Tibial nerve (tissue), 4 donors: ENCODE measurements at regions not wholly inside any gene's neighbourhood (a gene's known extent, or its start where the extent isn't known, plus 50 kb on each side); places are given as distances from the start of the nearest gene placed in this dataset.

Source experiments
- DNase-seq, 2 donors: peaks; one replicate each; pipeline ENCODE4 v3.0.0-alpha.2; 2019; ENCODE audit warnings: low spot score in 2 of 2
- H3K27ac ChIP-seq, 4 donors: fragments of 200-600 bp; sonication (generic) in 3 of 4; one replicate each; pipeline ENCODE4 v1.5.1; 2017 to 2019; ENCODE audit warnings: mild to moderate bottlenecking in 1 of 4
- H3K27me3 ChIP-seq, 2 donors: fragments of 200-600 bp; sonication (generic) in 1 of 2; one replicate each; pipeline versions ENCODE4 v1.5.1 to v1.6.0; 2017 to 2019
- H3K36me3 ChIP-seq, 3 donors: fragments of 200-600 bp; sonication (generic); one replicate each; pipeline ENCODE4 v1.5.1; 2018 to 2019
- H3K4me1 ChIP-seq, 4 donors: fragments of 200-600 bp; sonication (generic) in 3 of 4; one replicate each; pipeline ENCODE4 v1.5.1; 2017 to 2019
- H3K4me3 ChIP-seq, 4 donors: fragments of 200-600 bp; sonication (generic) in 3 of 4; one replicate each; pipeline ENCODE4 v1.5.1; 2017 to 2019; ENCODE audit warnings: mild to moderate bottlenecking in 1 of 4, moderate library complexity in 1 of 4
- H3K9me3 ChIP-seq, 4 donors: fragments of 200-600 bp; sonication (generic) in 3 of 4; one replicate each; pipeline ENCODE4 v1.5.1; 2017 to 2019
- EP300 ChIP-seq, 2 donors: sonication (generic); formaldehyde crosslinking; IDR thresholded peaks; one replicate each; pipeline ENCODE4 v1.6.1; 2017; ENCODE audit warnings: antibody characterized with exemption in 2 of 2, mild to moderate bottlenecking in 1 of 2
- POLR2A ChIP-seq, 2 donors: fragments of 450-650 bp; IDR thresholded peaks; one replicate each; pipeline ENCODE4 v1.6.1; 2017; ENCODE audit warnings: antibody characterized with exemption in 2 of 2, mild to moderate bottlenecking in 2 of 2, moderate library complexity in 2 of 2
- WGBS, 2 donors: methylation state at CpG; one replicate each; pipeline ENCODE4 v1.1.5; 2018; 5-methylcytosine and 5-hydroxymethylcytosine counted together
- TF ChIP-seq, protein P1 (sequence below), 5 experiments: fragments of 200-600 bp in 3 of 5; fragments of 450-650 bp in 2 of 5; sonication (generic) in 3 of 5; IDR thresholded peaks; one replicate each; pipeline ENCODE4 v1.5.1; 2016 to 2019; ENCODE audit warnings: antibody characterized with exemption in 5 of 5, mild to moderate bottlenecking in 3 of 5, moderate library complexity in 2 of 5

DNA sequence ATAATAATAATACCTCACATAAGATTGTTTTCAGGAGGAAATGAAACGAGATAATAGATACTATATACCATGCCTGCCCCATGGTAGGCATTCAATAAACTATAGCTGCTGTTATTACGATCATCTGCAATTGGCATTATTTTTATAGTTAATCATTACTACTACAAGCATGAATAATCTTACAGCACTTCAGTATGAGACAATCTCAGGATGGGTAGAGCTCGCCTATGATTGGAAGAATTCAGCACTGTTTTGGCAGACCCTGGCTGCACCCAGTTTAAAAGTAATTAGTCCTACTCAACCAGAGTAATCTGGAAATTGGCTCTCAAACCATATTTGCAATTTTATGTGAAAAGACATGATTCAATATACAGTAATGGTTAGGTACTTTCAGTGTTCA, 105.0 kb upstream of the DPYD start:
- no peak overlapping the region for H3K4me3 ChIP-seq
- DNase-seq = no peak
- no peaks in the 10 kb centered on the region for H3K9me3 ChIP-seq
- no peaks in the 10 kb centered on the region for H3K27me3 ChIP-seq
- H3K4me1 ChIP-seq = no peaks in the 10 kb centered on the region
- WGBS, 2 donors = 79 to 90% methylated on average over 3 of the region's 3 CpGs
- no peak overlapping the region for H3K27ac ChIP-seq
- TF ChIP-seq EP300 (IDR thresholded peaks at IDR 0.05) (no peak), POLR2A (IDR thresholded peaks at IDR 0.05) (no peak)
- TF ChIP-seq, protein P1, sequence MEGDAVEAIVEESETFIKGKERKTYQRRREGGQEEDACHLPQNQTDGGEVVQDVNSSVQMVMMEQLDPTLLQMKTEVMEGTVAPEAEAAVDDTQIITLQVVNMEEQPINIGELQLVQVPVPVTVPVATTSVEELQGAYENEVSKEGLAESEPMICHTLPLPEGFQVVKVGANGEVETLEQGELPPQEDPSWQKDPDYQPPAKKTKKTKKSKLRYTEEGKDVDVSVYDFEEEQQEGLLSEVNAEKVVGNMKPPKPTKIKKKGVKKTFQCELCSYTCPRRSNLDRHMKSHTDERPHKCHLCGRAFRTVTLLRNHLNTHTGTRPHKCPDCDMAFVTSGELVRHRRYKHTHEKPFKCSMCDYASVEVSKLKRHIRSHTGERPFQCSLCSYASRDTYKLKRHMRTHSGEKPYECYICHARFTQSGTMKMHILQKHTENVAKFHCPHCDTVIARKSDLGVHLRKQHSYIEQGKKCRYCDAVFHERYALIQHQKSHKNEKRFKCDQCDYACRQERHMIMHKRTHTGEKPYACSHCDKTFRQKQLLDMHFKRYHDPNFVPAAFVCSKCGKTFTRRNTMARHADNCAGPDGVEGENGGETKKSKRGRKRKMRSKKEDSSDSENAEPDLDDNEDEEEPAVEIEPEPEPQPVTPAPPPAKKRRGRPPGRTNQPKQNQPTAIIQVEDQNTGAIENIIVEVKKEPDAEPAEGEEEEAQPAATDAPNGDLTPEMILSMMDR (IDR thresholded peaks at IDR 0.05) = no peak
- no peaks in the 10 kb centered on the region for H3K36me3 ChIP-seq

DNA sequence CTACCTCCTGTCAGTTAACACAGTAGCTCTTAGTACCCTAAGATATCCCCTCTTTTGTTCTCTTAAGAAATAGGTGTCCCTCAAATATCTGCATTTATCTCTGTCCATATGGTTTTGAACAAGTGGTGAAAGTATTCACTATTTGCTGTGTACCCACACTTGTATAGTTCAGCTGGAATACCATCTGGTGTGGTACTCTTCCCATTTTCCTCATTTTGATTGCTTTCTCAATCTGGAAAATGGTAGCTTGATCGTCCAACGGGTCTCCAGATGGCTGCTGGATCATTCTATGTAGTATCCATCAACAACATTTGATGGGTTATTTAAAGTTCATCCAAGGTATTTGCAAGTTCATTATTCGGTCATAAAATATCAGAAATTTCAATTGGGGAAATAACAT, 100.3 kb upstream of the DPYD start:
- Histone ChIP-seq H3K4me3 (no peak overlapping the region), H3K4me1 (no peaks in the 10 kb centered on the region), H3K27ac (no peak overlapping the region), H3K9me3 (no peaks in the 10 kb centered on the region), H3K27me3 (no peaks in the 10 kb centered on the region), H3K36me3 (no peaks in the 10 kb centered on the region)
- WGBS, 2 donors = 67 to 77% methylated on average over 3 of the region's 3 CpGs
- TF ChIP-seq, protein P1 (IDR thresholded peaks at IDR 0.05) = no peak
- TF ChIP-seq POLR2A (IDR thresholded peaks at IDR 0.05) = no peak
- TF ChIP-seq EP300 (IDR thresholded peaks at IDR 0.05) = no peak
- DNase-seq = no peak

DNA sequence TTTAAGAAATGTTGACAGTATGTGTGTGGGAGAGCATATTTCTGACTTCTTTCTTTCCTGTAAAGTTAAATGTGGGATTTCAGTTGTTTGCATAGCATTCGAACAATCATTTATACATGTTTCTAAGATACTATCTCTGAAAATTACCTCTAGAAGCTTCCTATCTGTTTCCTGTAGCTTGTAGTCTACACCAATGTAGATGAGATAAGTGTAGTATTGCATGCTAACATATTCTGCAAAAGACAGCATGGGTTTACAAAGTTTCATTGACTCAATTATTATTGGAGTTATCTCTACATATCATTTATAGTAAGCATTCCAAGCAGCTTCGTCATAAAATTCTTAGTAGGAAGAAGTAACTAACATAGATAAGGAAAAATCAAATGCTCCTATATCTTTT, 98.9 kb upstream of the DPYD start:
- Histone ChIP-seq H3K27me3 (no peaks in the 10 kb centered on the region), H3K4me3 (no peak overlapping the region), H3K27ac (no peak overlapping the region), H3K36me3 (no peaks in the 10 kb centered on the region), H3K4me1 (no peaks in the 10 kb centered on the region), H3K9me3 (no peaks in the 10 kb centered on the region)
- TF ChIP-seq POLR2A (IDR thresholded peaks at IDR 0.05) (no peak), EP300 (IDR thresholded peaks at IDR 0.05) (no peak)
- TF ChIP-seq, protein P1 (IDR thresholded peaks at IDR 0.05) = no peak
- DNase-seq = no peak
- 77 to 78% methylated on average over 2 of the region's 2 CpGs for WGBS, 2 donors

DNA sequence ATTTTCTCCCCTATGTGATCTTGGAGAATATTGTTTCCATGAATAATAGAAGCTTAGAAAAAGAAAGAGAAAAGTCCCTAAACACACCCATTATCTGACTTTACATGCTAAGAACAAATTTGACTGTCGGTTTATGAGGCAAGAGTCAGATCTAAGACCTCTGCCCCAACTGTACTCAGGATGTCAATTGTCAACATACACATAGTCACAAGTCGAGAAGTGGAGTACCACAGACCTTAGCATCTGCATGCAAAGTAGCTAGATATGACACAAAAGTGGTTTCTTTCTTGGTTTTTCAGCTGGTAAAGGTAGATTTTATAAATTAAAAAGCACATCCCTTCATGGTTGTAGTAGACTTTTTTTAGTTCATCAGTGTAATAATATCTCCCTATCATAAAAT, 97.2 kb upstream of the DPYD start:
- TF ChIP-seq, protein P1 (IDR thresholded peaks at IDR 0.05) = no peak
- TF ChIP-seq EP300 (IDR thresholded peaks at IDR 0.05) = no peak
- Histone ChIP-seq H3K27me3 (no peaks in the 10 kb centered on the region), H3K27ac (no peak overlapping the region), H3K9me3 (no peaks in the 10 kb centered on the region), H3K4me3 (no peak overlapping the region), H3K4me1 (no peaks in the 10 kb centered on the region), H3K36me3 (no peaks in the 10 kb centered on the region)
- no peak for DNase-seq
- WGBS, 2 donors = 71 to 74% methylated on average over 2 of the region's 2 CpGs

DNA sequence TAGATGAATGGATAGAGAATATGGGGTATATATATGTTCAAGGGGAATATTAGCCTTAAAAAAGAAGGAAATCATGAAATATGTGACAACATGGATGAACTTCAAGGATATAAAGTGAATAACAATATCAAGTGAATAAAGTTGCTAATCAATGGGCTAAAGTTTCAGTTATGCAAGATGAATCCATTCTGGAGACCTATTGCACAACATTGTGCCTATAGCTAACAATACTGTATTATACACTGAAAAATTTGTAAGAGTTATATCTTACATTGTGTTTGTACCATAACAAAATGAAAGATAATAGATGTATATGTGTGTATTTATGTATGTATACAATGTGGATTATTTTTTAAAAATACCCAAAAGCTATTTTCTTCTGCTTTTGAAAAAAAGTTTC, 96.3 kb upstream of the DPYD start:
- no peak for DNase-seq
- TF ChIP-seq, protein P1 (IDR thresholded peaks at IDR 0.05) = no peak
- TF ChIP-seq EP300 (IDR thresholded peaks at IDR 0.05) (no peak), POLR2A (IDR thresholded peaks at IDR 0.05) (no peak)
- no peaks in the 10 kb centered on the region for H3K4me1 ChIP-seq
- H3K27me3 ChIP-seq = no peaks in the 10 kb centered on the region
- no peaks in the 10 kb centered on the region for H3K9me3 ChIP-seq
- no peak overlapping the region for H3K4me3 ChIP-seq
- no peak overlapping the region for H3K27ac ChIP-seq
- H3K36me3 ChIP-seq = no peaks in the 10 kb centered on the region
